ENCODE measurements at regions not wholly inside any gene's neighbourhood (a gene's known extent, or its start where the extent isn't known, plus 50 kb on each side); places are given as distances from the start of the nearest gene placed in this dataset.

- DNase-seq (ENCODE audit: low read depth), result no peak
Measured at GRCh38 chr18:41237317-41237716, 717.7 kb upstream of the PIK3C3 start.

- no peak for DNase-seq (ENCODE audit: low read depth)
Measured at GRCh38 chr18:41231681-41232080, 723.4 kb upstream of the PIK3C3 start.

GRCh38 chr18:41227993-41228392, 727.0 kb upstream of the PIK3C3 start:
- no peak for DNase-seq (ENCODE audit: low read depth)

- no peak for DNase-seq (ENCODE audit: low read depth)
Measured at GRCh38 chr18:41226911-41227310, 728.1 kb upstream of the PIK3C3 start.

GRCh38 chr18:41226186-41226585, 728.8 kb upstream of the PIK3C3 start:
- DNase-seq (ENCODE audit: low read depth), result no peak

GRCh38 chr18:41216341-41217003, 738.6 kb upstream of the PIK3C3 start:
- DNase-seq (ENCODE audit: low read depth), result no peak

- no peak for DNase-seq (ENCODE audit: low read depth)
Measured at GRCh38 chr18:41207706-41208105, 747.3 kb upstream of the PIK3C3 start.

GRCh38 chr18:41206341-41206830, 748.6 kb upstream of the PIK3C3 start:
- no peak for DNase-seq (ENCODE audit: low read depth)

GRCh38 chr18:41199212-41199611, 755.8 kb upstream of the PIK3C3 start:
- no peak for DNase-seq (ENCODE audit: low read depth)

GRCh38 chr18:41197967-41198366, 757.1 kb upstream of the PIK3C3 start:
- DNase-seq (ENCODE audit: low read depth), result no peak

- DNase-seq (ENCODE audit: low read depth), result no peak
Measured at GRCh38 chr18:41170346-41170745, 784.7 kb upstream of the PIK3C3 start.

GRCh38 chr18:41165625-41166024, 789.4 kb upstream of the PIK3C3 start:
- DNase-seq (ENCODE audit: low read depth), result no peak

GRCh38 chr18:41162781-41163180, 792.3 kb upstream of the PIK3C3 start:
- DNase-seq (ENCODE audit: low read depth), result no peak

- no peak for DNase-seq (ENCODE audit: low read depth)
Measured at GRCh38 chr18:41162191-41162590, 792.8 kb upstream of the PIK3C3 start.

- DNase-seq (ENCODE audit: low read depth), result no peak
Measured at GRCh38 chr18:41155910-41156851, 798.9 kb upstream of the PIK3C3 start.

GRCh38 chr18:41155025-41155424, 800.0 kb upstream of the PIK3C3 start:
- DNase-seq (ENCODE audit: low read depth), result no peak

GRCh38 chr18:41153871-41154270, 801.2 kb upstream of the PIK3C3 start:
- no peak for DNase-seq (ENCODE audit: low read depth)

- DNase-seq (ENCODE audit: low read depth), result no peak
Measured at GRCh38 chr18:41150316-41150715, 804.7 kb upstream of the PIK3C3 start.

GRCh38 chr18:41146301-41146700, 808.7 kb upstream of the PIK3C3 start:
- no peak for DNase-seq (ENCODE audit: low read depth)

GRCh38 chr18:41145516-41145915, 809.5 kb upstream of the PIK3C3 start:
- no peak for DNase-seq (ENCODE audit: low read depth)

- DNase-seq (ENCODE audit: low read depth), result peak; percentile 57
Measured at GRCh38 chr18:41144441-41144840, 810.6 kb upstream of the PIK3C3 start.

GRCh38 chr18:41140506-41140905, 814.5 kb upstream of the PIK3C3 start:
- DNase-seq (ENCODE audit: low read depth), result peak; percentile 47

- no peak for DNase-seq (ENCODE audit: low read depth)
Measured at GRCh38 chr18:41135146-41135545, 819.9 kb upstream of the PIK3C3 start.

Data from fibroblast of gingiva (primary cell).